ENCODE measurements at regions not wholly inside any gene's neighbourhood (a gene's known extent, or its start where the extent isn't known, plus 50 kb on each side); places are given as distances from the start of the nearest gene placed in this dataset.
"Not testable (repeated sequence)": the region's sequence is repeated elsewhere in the genome, so short reads cannot be mapped to it uniquely, and the experiment has no call there.

DNA sequence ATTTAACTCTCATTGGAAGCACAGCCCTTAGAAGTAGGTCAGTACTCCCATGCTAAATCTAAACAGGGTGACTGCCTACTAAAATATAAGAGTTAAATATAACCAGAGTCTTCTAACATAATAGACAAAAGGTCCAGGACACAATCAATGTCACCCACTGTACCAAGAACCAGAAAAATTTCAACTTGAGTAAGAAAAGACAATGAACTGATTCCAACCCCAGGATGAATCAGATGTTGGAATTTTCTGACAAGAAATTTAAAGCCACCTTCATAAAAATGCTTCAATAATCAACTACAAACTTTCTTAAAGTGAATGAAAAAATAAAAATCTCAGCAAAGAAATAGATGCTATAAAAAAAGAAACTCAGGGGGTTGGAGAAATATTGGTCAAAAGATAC, 71.3 kb upstream of the NPAS2 start:
- H3K9me3 ChIP-seq (replicated peaks; ENCODE audit: insufficient read depth, low read length), result no peaks in the 10 kb centered on the region
- no peaks in the 10 kb centered on the region for H3K4me1 ChIP-seq (ENCODE audit: low read length)
- no peaks in the 10 kb centered on the region for H3F3A ChIP-seq (ENCODE audit: insufficient read depth, low read length)
- H4K20me1 ChIP-seq (ENCODE audit: insufficient read depth, low read length), result no peaks in the 10 kb centered on the region
- no peak for DNase-seq
- TF ChIP-seq, protein P1, sequence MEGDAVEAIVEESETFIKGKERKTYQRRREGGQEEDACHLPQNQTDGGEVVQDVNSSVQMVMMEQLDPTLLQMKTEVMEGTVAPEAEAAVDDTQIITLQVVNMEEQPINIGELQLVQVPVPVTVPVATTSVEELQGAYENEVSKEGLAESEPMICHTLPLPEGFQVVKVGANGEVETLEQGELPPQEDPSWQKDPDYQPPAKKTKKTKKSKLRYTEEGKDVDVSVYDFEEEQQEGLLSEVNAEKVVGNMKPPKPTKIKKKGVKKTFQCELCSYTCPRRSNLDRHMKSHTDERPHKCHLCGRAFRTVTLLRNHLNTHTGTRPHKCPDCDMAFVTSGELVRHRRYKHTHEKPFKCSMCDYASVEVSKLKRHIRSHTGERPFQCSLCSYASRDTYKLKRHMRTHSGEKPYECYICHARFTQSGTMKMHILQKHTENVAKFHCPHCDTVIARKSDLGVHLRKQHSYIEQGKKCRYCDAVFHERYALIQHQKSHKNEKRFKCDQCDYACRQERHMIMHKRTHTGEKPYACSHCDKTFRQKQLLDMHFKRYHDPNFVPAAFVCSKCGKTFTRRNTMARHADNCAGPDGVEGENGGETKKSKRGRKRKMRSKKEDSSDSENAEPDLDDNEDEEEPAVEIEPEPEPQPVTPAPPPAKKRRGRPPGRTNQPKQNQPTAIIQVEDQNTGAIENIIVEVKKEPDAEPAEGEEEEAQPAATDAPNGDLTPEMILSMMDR (IDR thresholded peaks at IDR 0.05; ENCODE audit: low read length), result no peak
- no peak for TF ChIP-seq EZH2phosphoT487 (IDR thresholded peaks at IDR 0.05; ENCODE audit: low read length)
- no peak for TF ChIP-seq EZH2 (optimal IDR thresholded peaks at IDR 0.05; ENCODE audit: low read depth, low read length)
- no peak overlapping the region for H3K4me3 ChIP-seq (ENCODE audit: low read length)
- no peaks in the 10 kb centered on the region for H3K36me3 ChIP-seq (replicated peaks; ENCODE audit: insufficient read depth, low read length)
- no peak overlapping the region for H3K9ac ChIP-seq (ENCODE audit: low read length)
- no peak overlapping the region for H3K4me2 ChIP-seq (ENCODE audit: low read depth, low read length)
- H3K9me2 ChIP-seq (replicated peaks; ENCODE audit: insufficient read depth, low read length), result no peaks in the 10 kb centered on the region
- H3K27ac ChIP-seq (ENCODE audit: low read length), result no peak overlapping the region
- no peaks in the 10 kb centered on the region for H3K27me3 ChIP-seq (replicated peaks; ENCODE audit: insufficient read depth, low read length)
- no peak overlapping the region for H2AFZ ChIP-seq (ENCODE audit: low read length)
- no peaks in the 10 kb centered on the region for H3K79me2 ChIP-seq (ENCODE audit: low read length)

DNA sequence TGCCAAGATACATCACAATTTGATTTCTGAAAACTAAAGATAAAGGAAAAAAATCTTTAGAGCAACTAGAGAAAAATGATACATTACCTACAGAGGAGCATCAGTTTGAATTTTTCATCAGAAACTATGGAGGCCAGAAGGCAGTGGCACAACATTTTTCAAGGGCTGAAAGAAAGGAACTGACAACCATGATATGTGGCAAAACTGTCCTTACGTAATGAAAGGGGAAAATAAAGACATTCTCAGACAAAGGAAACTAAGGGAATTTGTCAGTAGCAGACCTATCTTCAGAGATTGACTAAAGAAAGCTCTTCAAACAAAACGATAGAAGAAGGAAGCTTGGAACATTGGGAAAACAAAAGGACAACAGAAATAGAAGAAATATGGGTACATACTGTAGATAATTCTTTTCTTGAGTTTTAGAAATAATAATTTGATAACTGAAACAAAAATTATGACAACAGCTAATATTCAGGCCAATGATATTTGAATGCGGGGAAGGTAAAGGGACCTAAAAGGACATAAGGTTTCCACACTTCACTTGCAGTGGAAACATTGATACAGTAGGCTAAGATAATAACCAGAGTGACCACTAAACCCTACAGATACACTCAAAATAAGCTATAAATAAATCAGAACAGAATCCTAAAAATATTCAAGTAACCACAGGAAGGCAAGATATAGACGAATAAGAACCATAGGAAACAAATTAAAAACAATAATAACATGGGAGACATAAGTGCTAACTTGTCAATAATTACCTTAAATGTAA, 70.0 kb upstream of the NPAS2 start:
- Histone ChIP-seq H3K36me3 (replicated peaks; ENCODE audit: insufficient read depth, low read length) (no peaks in the 10 kb centered on the region), H3K79me2 (ENCODE audit: low read length) (no peaks in the 10 kb centered on the region), H3K4me3 (ENCODE audit: low read length) (no peak overlapping the region), H3K27me3 (replicated peaks; ENCODE audit: insufficient read depth, low read length) (no peaks in the 10 kb centered on the region), H3K4me2 (ENCODE audit: low read depth, low read length) (no peak overlapping the region), H3K27ac (ENCODE audit: low read length) (no peak overlapping the region), H3K9me3 (replicated peaks; ENCODE audit: insufficient read depth, low read length) (no peaks in the 10 kb centered on the region), H2AFZ (ENCODE audit: low read length) (no peak overlapping the region), H3K4me1 (ENCODE audit: low read length) (no peaks in the 10 kb centered on the region), H4K20me1 (ENCODE audit: insufficient read depth, low read length) (no peaks in the 10 kb centered on the region), H3F3A (ENCODE audit: insufficient read depth, low read length) (no peaks in the 10 kb centered on the region), H3K9ac (ENCODE audit: low read length) (no peak overlapping the region), H3K9me2 (replicated peaks; ENCODE audit: insufficient read depth, low read length) (no peaks in the 10 kb centered on the region)
- DNase-seq, result no peak
- TF ChIP-seq, protein P1 (IDR thresholded peaks at IDR 0.05; ENCODE audit: low read length), result no peak
- TF ChIP-seq EZH2 (optimal IDR thresholded peaks at IDR 0.05; ENCODE audit: low read depth, low read length), result no peak
- TF ChIP-seq EZH2phosphoT487 (IDR thresholded peaks at IDR 0.05; ENCODE audit: low read length), result no peak

GRCh38 chr2:100751871-100752625, 67.9 kb upstream of the NPAS2 start:
- DNase-seq; H3K27ac ChIP-seq (ENCODE audit: low read length); H3K9ac ChIP-seq (ENCODE audit: low read length); H3K9me3 ChIP-seq (replicated peaks; ENCODE audit: insufficient read depth, low read length); H3K36me3 ChIP-seq (replicated peaks; ENCODE audit: insufficient read depth, low read length); H3K79me2 ChIP-seq (ENCODE audit: low read length); H2AFZ ChIP-seq (ENCODE audit: low read length); H4K20me1 ChIP-seq (ENCODE audit: insufficient read depth, low read length); H3F3A ChIP-seq (ENCODE audit: insufficient read depth, low read length); H3K4me1 ChIP-seq (ENCODE audit: low read length); H3K4me2 ChIP-seq (ENCODE audit: low read depth, low read length); H3K9me2 ChIP-seq (replicated peaks; ENCODE audit: insufficient read depth, low read length); H3K27me3 ChIP-seq (replicated peaks; ENCODE audit: insufficient read depth, low read length); H3K4me3 ChIP-seq (ENCODE audit: low read length): not testable (repeated sequence)

Measured in MM.1S (cell line).